SK-MEL-5 (cell line): ENCODE measurements at regions not wholly inside any gene's neighbourhood (a gene's known extent, or its start where the extent isn't known, plus 50 kb on each side); places are given as distances from the start of the nearest gene placed in this dataset.
"Not testable (repeated sequence)": the region's sequence is repeated elsewhere in the genome, so short reads cannot be mapped to it uniquely, and the experiment has no call there.

ENCODE experiments used
- DNase-seq: peaks from one replicate; pipeline ENCODE4 v3.0.0-alpha.2; 2016; ENCODE audit warnings: low read depth, low spot score
- in situ Hi-C: cut with HindIII; loops from 2 replicates; pipeline ENCODE4 v1.10.0; 2016; ENCODE audit warnings: low sequenced_read_pairs, high pct_unique_total_duplicates, low pct_unique_long_range_greater_than_20kb

- DNase-seq: no peak
- in situ Hi-C loops: no loop called here
These were observed 208.7 kb downstream of the LMX1A start for GRCh38 chr1:165147799-165148198.

GRCh38 chr1:165144757-165145397 is 211.6 kb downstream of the LMX1A start:
- peak; percentile 82 for DNase-seq
- in situ Hi-C loops: no loop called here

GRCh38 chr1:165143437-165144065 is 213.0 kb downstream of the LMX1A start:
- peak; percentile 56 for DNase-seq
- in situ Hi-C loops: no loop called here

- no peak for DNase-seq
- in situ Hi-C loops: no loop called here
These were observed 217.6 kb downstream of the LMX1A start for GRCh38 chr1:165138960-165139359.

GRCh38 chr1:165137551-165138316 is 218.8 kb downstream of the LMX1A start:
- no peak for DNase-seq
- in situ Hi-C loops: no loop called here

GRCh38 chr1:165134431-165134830 is 222.1 kb downstream of the LMX1A start:
- in situ Hi-C loops: no loop called here
- DNase-seq: no peak

- in situ Hi-C loops: no loop called here
- peak; percentile 85 for DNase-seq
These were observed 226.8 kb downstream of the LMX1A start for GRCh38 chr1:165129568-165130164.

- in situ Hi-C loops: no loop called here
- no peak for DNase-seq
These were observed 231.7 kb downstream of the LMX1A start for GRCh38 chr1:165124772-165125171.

- in situ Hi-C loops: no loop called here
- DNase-seq: no peak
These were observed 237.4 kb downstream of the LMX1A start for GRCh38 chr1:165119086-165119485.

- no peak for DNase-seq
- in situ Hi-C loops: no loop called here
These were observed 239.0 kb downstream of the LMX1A start for GRCh38 chr1:165117482-165117881.

GRCh38 chr1:165116732-165117131 is 239.8 kb downstream of the LMX1A start:
- in situ Hi-C loops: no loop called here
- DNase-seq: peak; percentile 21

GRCh38 chr1:165116171-165116570 is 240.3 kb downstream of the LMX1A start:
- in situ Hi-C loops: no loop called here
- DNase-seq: no peak

GRCh38 chr1:165114889-165115285 is 241.6 kb downstream of the LMX1A start:
- DNase-seq: no peak
- in situ Hi-C loops: no loop called here

- peak; percentile 77 for DNase-seq
- in situ Hi-C loops: no loop called here
These were observed 242.3 kb downstream of the LMX1A start for GRCh38 chr1:165114022-165114888.

- DNase-seq: no peak
- in situ Hi-C loops: no loop called here
These were observed 244.3 kb downstream of the LMX1A start for GRCh38 chr1:165112260-165112659.

- no peak for DNase-seq
- in situ Hi-C loops: no loop called here
These were observed 247.5 kb downstream of the LMX1A start for GRCh38 chr1:165109013-165109412.

GRCh38 chr1:165092542-165093162 is 263.9 kb downstream of the LMX1A start:
- in situ Hi-C loops, DNase-seq: not testable (repeated sequence)
